ENCODE measurements at regions not wholly inside any gene's neighbourhood (a gene's known extent, or its start where the extent isn't known, plus 50 kb on each side); places are given as distances from the start of the nearest gene placed in this dataset.
"Not testable (repeated sequence)": the region's sequence is repeated elsewhere in the genome, so short reads cannot be mapped to it uniquely, and the experiment has no call there.

- DNase-seq (ENCODE audit: low spot score): not testable (repeated sequence)
Measured at GRCh38 chr7:150046290-150047194, 172.8 kb downstream of the ATP6V0E2 start.

DNA sequence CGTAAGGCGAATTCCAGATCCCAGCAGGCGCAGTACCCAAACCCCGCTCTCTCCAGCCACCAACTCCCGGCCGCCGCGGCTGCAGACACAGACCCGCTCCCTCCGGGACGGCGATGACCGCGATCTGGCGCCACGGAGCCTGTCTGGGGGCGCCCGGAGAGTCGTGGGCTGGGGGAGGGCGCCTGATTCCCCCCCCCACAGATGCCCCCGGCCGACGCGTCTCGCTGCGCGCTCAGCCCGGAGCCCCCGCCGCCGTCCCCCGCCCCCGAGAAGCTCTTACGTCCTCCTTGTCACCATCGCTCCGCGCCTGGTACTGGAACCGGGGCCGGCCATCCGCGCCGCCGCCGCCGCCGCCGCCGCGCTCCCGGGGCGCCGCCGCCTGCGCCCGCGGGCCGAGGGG is 173.6 kb downstream of the ATP6V0E2 start:
- DNase-seq (ENCODE audit: low spot score): not testable (repeated sequence)

GRCh38 chr7:150047772-150048171 is 174.0 kb downstream of the ATP6V0E2 start:
- not testable (repeated sequence) for DNase-seq (ENCODE audit: low spot score)

- not testable (repeated sequence) for DNase-seq (ENCODE audit: low spot score)
Measured at GRCh38 chr7:150048244-150049011, 174.7 kb downstream of the ATP6V0E2 start.

- DNase-seq (ENCODE audit: low spot score): peak; percentile 67
Measured at GRCh38 chr7:150049012-150049655, 175.4 kb downstream of the ATP6V0E2 start.

- not testable (repeated sequence) for DNase-seq (ENCODE audit: low spot score)
Measured at GRCh38 chr7:150053396-150053795, 179.6 kb downstream of the ATP6V0E2 start.

DNA sequence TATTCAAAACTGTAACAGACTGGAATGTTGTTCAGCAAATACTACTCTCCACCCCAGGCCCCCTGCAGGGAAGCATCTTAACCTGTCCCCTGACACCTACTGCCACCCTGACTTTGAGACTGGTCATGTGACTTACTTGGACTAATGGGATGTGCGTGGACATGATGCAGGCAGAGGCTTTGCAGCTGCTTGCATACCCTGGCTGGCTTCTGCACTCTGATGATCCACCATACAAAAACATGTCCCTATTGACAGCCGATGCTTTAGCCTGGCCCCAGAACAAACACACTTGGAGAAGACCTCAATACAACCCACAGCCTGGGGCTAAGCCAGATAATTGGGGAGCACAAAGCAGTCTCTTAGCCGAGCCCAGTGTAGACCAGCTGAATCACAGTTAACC is 180.5 kb downstream of the ATP6V0E2 start:
- not testable (repeated sequence) for DNase-seq (ENCODE audit: low spot score)

DNA sequence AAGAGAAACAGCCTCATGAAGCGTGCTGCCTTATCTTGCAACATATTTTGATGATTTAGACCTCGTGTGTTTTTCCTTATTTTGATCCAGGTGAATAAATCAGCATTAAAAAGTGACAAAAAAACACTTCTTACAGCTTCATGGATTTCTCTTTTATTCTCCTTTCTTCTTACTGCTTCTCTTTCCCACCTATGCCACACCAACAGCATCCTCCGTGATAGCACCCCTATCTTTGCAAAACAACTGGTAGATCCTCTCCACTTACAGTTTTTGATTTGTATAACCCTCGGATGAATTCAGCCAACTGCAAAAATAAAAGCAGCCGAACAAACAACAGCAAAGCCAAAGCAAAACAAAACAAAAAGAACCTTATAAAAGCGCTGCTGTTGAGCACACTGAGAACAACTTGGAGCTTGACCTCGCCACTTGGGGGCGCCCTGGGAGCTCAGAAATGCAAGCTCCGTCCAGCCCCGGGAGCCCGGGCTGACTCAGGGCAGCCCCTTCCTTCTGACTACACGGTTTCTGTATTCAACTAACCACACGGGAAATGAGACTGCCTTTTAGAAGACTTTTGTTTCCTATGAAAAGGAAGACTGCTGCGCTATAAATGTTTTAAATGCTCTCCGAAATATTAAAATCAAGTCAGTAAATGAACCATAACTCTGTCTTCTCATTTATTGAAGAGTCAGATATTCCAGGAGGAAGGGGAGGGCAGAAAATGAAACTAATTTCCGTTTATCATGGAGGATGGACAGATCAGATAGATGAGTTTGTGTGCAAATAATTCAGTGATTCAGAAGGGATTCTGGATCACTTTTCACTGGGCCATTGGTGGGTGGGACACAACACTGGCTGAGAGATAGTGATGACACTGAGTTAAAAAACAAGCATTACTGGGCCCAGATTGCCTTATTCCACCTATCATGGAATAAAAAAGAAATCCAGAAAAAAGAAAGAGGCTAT is 186.8 kb downstream of the ATP6V0E2 start:
- peak; percentile 87 for DNase-seq (ENCODE audit: low spot score)

- DNase-seq (ENCODE audit: low spot score): not testable (repeated sequence)
Measured at GRCh38 chr7:150063195-150063594, 189.4 kb downstream of the ATP6V0E2 start.

DNA sequence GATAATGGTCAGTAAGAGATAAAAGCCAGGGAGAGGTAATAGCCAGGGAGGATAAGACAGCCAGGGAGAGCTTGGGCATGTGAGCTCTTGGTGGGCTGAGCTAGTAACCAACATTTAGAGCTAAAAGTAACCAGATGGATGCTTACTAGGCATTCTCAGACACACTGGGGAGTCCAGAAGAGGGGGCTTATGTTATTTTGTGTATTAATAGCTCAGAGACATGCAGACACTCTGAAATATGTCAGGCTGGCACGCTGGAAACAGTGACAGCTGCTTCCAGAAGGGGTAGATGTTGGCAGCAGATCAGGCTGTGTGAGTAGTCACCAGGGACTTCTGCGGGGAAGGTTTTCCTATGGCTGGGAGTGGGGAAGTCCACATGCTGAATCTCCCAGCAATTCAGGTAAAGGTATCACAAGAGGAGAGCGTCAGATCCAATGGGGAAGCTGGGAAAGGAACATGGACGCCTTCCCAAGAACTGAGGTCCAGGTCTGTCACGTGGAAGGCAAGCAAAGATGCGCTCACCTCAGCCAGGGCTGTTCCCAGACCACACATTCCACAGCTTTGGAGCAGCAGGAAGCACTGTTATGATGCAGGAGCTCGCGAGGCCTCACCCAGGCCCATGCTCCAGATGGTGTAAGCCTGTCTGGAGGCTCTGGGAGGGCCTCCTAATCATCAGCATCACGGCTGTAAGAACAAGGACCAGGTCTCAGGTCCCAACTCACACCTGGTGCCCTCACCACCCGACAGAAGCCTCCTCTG is 196.0 kb downstream of the ATP6V0E2 start:
- DNase-seq (ENCODE audit: low spot score): not testable (repeated sequence)

DNA sequence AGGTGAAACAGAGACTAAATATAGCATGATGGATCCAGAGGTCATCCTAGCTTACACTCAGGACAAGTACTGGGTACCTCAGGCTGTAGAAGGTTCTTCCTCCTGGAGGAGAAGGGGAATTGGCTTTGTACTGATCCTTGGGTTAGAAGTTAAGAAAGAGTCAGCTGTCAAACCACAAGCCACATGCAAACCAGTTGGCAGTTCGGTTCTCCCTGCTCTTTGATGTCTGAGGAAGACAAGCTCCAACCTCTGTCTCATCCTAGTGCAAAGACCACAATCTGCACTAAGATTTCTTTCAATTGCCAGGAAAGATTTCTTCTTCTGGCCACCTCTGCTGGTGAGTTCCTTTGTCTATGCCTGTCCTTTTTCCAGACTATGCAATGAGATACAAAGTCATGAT is 203.8 kb downstream of the ATP6V0E2 start:
- not testable (repeated sequence) for DNase-seq (ENCODE audit: low spot score)

DNA sequence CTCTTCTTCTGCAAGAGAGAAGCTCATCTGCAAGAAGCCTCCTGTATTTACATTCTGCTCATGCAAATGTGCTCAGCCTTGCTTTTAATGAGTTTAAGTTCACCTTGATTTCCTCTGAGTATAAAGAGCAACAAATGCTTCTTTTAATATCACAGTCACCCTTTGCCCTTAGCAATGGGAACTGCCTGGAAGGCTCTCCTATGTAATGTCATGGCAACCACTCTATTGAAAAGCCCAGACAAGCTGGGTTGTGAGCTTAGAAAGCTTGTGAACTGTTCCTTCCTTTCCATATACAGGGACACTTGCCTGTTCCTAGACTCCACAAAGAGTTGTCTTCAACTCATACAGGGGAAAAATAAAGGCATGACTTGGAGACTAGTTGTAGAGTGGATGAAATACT is 208.1 kb downstream of the ATP6V0E2 start:
- not testable (repeated sequence) for DNase-seq (ENCODE audit: low spot score)

DNA sequence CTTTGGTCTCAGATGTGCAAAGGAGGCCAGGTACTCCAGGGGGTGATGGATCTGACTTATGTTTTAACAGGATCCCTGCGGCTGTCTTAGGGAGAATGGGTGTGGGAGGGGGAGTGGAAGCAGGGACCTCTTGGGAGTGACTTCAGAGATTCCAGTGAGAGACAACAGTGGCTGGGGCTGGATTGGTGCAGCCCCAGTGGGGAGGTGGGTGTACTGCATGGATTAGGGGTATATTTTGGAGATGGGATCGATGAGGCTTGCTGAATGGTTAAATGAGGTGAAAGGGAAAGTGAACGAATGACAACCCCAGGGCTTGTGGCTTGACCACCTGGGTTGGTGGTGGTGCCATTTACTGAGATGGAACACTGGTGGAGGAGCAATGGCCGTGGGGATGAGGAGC is 211.0 kb downstream of the ATP6V0E2 start:
- DNase-seq (ENCODE audit: low spot score): not testable (repeated sequence)

- not testable (repeated sequence) for DNase-seq (ENCODE audit: low spot score)
Measured at GRCh38 chr7:150087478-150087877, 213.7 kb downstream of the ATP6V0E2 start.

DNA sequence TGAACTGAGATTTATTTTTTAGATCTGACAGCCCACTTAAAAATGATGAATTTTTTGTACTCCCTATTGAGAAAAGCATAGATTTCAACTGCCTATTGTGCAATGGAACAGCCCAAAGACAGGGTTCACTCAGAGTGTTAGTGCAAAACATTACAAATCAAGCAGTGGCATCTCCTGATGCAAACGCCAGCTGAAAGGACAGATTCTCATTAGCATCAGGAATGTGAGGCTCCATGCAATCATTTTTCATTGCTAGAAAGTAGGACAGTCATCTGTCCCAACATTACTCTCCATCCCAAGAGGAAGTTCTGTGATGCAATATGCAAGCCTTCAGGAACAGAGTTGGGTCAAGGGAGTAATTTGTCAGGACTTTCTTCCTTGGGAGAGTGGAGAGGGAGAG is 215.4 kb downstream of the ATP6V0E2 start:
- DNase-seq (ENCODE audit: low spot score): not testable (repeated sequence)

DNA sequence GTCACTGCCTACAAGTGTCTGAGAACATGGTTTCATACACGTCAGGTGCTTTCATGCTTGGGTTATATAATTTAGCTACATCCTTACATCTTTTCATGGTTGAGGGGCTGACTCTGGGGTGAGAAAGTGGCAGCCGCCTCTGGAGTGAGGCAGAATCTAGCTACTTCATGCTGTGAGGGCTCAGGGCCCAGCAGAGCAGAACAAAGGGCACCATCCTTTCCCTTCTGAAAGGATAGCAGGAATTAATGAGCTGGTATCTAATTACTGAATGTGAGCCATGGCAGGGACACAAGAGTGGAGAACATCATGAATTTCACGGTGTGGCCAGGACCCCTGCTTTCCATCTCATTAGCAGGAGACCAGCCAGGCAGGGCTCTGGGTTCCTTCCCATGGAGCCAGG is 217.0 kb downstream of the ATP6V0E2 start:
- DNase-seq (ENCODE audit: low spot score): not testable (repeated sequence)

- DNase-seq (ENCODE audit: low spot score): not testable (repeated sequence)
Measured at GRCh38 chr7:150093897-150094296, 220.1 kb downstream of the ATP6V0E2 start.

DNA sequence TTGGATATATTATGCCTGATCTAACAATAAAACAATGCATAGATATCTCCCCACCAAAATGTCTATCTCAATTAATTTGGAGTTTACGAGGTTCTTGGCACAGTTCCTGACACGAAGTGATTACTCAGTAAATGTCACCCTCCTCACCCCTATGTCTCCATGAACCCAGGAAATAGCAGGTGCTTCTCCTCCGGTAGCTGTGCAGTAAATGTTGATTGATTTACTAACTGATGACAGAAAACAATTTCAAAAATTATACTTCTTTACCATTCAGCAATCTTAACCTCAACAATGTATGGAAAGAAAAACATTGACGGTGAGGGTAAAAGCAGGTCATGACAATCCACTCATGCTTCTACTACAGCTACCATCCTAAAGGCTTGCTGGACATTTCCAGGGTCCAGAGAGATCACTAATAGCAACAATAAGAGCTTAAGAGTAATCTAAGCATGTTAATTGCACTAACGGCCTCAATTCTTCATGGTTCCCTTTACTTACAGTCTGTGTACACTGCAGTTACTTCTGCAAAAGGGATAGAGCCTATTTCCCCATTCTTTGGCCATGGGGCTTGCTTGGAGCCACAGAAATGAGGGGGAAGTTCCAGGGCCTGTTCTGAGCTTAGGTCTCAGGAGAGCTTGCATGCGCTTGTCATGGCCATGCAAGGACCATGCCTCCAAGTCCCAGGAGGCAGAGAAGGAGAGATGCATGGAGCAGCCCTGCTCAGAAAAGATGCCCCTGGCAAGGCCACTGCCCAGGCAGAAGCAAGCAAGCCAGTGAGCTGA is 222.6 kb downstream of the ATP6V0E2 start:
- DNase-seq (ENCODE audit: low spot score): not testable (repeated sequence)

GRCh38 chr7:150098592-150098991 is 224.6 kb upstream of the LRRC61 start:
- DNase-seq (ENCODE audit: low spot score): not testable (repeated sequence)
